ENCODE measurements at regions not wholly inside any gene's neighbourhood (a gene's known extent, or its start where the extent isn't known, plus 50 kb on each side); places are given as distances from the start of the nearest gene placed in this dataset.

DNA sequence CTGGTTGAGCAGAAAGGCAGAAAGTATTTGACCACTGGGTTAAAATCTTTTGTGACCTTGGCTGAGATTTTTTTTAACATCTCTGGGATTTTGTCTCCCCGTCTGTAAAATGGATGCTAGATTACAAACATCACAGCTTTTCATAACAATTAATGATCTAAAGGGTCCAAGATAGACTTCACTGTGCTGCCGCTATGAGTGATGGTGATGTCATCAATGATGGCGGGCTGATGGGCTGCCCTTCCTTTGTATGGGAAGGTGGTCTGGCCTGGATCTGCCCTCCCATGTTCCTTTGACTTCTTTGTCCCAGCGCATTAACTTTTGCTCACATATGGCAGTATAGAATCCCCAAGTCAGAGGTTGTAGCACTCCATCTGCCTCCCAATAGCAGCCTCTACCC lies 116.7 kb downstream of the IRX5 start:
- H3K27ac ChIP-seq: no peak overlapping the region
- TF ChIP-seq, protein P1, sequence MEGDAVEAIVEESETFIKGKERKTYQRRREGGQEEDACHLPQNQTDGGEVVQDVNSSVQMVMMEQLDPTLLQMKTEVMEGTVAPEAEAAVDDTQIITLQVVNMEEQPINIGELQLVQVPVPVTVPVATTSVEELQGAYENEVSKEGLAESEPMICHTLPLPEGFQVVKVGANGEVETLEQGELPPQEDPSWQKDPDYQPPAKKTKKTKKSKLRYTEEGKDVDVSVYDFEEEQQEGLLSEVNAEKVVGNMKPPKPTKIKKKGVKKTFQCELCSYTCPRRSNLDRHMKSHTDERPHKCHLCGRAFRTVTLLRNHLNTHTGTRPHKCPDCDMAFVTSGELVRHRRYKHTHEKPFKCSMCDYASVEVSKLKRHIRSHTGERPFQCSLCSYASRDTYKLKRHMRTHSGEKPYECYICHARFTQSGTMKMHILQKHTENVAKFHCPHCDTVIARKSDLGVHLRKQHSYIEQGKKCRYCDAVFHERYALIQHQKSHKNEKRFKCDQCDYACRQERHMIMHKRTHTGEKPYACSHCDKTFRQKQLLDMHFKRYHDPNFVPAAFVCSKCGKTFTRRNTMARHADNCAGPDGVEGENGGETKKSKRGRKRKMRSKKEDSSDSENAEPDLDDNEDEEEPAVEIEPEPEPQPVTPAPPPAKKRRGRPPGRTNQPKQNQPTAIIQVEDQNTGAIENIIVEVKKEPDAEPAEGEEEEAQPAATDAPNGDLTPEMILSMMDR (conservative IDR thresholded peaks at IDR 0.05; ENCODE audit: low read depth): no peak
- ChIA-PET CTCF (no interaction called here), POLR2A (ENCODE audit: low non-redundant PET) (no interaction called here)
- no peak for DNase-seq (ENCODE audit: low spot score)

DNA sequence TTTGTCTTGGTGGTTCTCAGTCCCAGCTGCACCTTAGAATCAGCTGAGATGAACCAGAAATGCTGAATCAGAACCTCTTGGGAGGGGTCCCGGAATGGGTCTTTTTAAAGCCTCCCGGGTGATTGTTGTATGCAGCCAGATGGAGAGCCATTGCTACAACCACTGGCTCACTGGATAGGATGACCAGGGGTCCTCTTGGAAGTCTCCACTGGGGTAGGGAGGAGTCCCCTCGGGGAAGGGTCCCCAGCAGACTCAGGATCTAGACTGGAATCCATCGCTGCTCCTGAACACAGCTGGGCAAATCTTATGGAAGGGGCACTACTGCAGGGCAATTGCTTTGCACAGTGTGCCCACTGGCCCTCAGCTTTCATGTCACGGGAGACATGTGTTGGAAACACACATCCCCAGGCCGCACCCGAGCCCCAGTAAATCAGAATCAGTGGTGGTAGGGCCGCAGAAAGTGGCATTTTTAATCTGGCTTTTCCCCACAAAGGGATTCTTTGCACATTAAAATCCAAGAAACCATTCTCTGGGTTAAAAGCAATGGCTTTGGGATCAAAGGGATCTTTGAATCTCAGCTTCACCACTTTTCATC lies 117.3 kb downstream of the IRX5 start:
- ChIA-PET CTCF (no interaction called here), POLR2A (ENCODE audit: low non-redundant PET) (no interaction called here)
- no peak for DNase-seq (ENCODE audit: low spot score)
- TF ChIP-seq, protein P1 (conservative IDR thresholded peaks at IDR 0.05; ENCODE audit: low read depth): no peak
- no peak overlapping the region for H3K27ac ChIP-seq

DNA sequence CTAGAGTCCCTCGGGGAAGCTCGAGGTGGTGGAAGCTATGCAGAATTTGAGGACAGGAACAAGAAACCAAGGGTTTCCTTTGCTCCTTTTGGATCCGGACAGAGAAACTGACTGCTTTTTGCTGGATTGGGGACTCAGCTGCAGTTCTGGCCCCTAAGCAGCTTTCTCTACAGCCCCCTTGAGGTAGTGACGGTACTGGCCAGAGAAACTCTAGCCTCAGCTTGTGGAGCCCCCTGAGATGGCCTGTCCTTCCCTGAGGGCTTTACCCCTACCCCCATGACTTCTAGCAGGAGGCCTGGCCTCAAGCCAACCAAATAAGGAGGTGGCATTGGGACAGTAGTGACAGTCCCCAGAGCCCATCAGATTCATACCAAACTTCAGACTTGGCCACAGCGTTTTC lies 118.1 kb downstream of the IRX5 start:
- DNase-seq (ENCODE audit: low spot score): no peak
- no peak overlapping the region for H3K27ac ChIP-seq
- CTCF ChIA-PET: interaction anchor here (0.6 kb wide), 1 partner anchor 75 kb away, joined by 3 read pairs; no protein-coding TSS in a partner anchor
- POLR2A ChIA-PET (ENCODE audit: low non-redundant PET): no interaction called here
- TF ChIP-seq, protein P1 (conservative IDR thresholded peaks at IDR 0.05; ENCODE audit: low read depth): no peak

DNA sequence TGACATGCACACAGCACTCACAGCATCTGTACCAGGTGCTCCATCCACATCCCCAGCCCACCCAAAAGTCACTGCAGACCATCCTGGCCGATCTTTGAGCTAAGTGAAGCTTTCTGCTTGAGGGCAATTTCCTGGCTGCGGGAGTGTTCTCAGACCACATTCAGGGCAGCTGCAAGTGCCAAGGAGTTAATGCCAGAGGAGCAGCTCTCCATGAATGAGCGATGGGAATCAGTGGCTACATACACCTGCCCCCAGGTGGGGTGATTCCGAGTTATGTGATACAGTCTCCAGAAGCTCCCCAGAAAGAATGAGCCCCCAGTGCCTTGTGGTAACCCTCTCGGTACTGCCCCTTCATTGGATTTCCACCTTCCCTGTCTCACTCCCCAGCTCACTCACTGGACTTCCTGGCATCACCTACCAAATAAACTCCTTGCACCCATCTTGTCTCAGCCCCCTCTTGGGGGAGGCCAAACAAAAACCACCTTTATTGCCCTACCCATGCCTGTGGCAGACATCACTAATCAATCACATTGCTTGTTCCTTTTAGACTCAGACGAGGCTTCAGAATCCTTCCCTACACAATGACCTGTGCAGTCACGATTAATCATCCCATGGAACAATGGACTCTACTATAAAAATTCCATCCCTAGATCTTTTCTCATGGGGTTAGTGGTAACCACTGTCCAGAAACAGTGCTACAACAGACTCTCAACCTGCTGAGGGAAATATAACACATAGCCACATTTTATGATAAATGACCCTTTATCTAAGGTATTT lies 121.1 kb downstream of the IRX5 start:
- H3K27ac ChIP-seq: no peak overlapping the region
- TF ChIP-seq, protein P1 (conservative IDR thresholded peaks at IDR 0.05; ENCODE audit: low read depth): no peak
- ChIA-PET CTCF (interaction anchor here (0.5 to 1.0 kb wide), 2 partner anchors 65 to 115 kb away, joined by 3 to 8 read pairs; no protein-coding TSS in a partner anchor), POLR2A (ENCODE audit: low non-redundant PET) (no interaction called here)
- DNase-seq (ENCODE audit: low spot score): no peak

DNA sequence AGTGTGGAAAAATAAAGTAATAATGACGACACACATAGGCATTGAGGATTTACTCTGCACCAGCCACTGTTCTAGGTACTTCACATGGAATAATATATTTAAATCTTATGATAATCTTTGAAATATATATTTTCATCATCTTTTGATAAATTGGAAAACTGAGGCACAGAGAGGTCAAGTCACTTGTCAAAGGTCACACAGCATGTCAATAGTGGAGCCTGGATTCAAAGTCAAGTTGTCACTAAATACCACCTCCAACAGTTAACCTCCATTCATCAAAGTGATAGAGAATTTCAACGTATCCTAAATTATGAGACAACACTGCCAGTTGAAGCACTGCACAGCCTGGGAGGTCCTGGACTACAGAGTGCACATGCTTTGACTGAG lies 121.7 kb downstream of the IRX5 start:
- no peak overlapping the region for H3K27ac ChIP-seq
- TF ChIP-seq, protein P1 (conservative IDR thresholded peaks at IDR 0.05; ENCODE audit: low read depth): no peak
- DNase-seq (ENCODE audit: low spot score): no peak
- ChIA-PET CTCF (no interaction called here), POLR2A (ENCODE audit: low non-redundant PET) (no interaction called here)

DNA sequence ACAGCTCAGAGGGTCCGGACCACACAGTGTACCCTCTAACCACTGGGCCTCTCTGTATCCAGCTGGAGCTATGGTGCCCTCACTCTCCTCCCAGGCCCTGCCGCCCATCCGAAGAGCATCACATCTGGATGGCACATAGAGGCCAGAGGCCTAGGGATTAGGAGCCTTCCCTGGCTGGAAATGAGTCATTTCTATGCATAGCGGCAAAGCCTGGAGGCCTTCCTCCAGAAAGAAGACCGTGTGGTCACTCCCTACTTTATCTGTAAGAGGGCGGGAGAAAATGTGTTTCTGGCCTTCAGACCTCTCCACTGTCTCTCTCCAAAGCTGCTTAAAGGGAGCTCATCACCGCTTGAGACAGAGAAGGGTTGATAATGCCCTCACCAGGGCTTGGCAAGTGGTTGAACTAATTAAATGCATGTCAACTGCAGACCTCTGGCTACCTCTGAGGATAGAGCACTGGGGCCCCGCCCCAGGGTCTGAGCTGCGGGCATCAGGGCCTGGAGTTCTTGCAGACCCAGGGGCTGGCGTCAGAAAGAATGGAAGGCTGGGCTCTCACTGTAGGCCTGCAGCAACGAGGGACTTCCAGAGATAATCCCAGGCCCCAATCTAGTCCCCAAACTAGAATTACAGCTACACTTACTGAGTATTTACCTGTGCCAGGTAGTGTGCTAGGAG lies 122.2 kb downstream of the IRX5 start:
- no peak overlapping the region for H3K27ac ChIP-seq
- TF ChIP-seq, protein P1 (conservative IDR thresholded peaks at IDR 0.05; ENCODE audit: low read depth): no peak
- ChIA-PET CTCF (no interaction called here), POLR2A (ENCODE audit: low non-redundant PET) (no interaction called here)
- DNase-seq (ENCODE audit: low spot score): no peak
